LNCaP clone FGC (cell line): ENCODE measurements at regions not wholly inside any gene's neighbourhood (a gene's known extent, or its start where the extent isn't known, plus 50 kb on each side); places are given as distances from the start of the nearest gene placed in this dataset.

ENCODE experiments used
- DNase-seq: peaks from one replicate; pipeline ENCODE4 v3.0.0-alpha.2; 2011; ENCODE audit warnings: low read depth
- H3K4me3 ChIP-seq: 2 replicates; pipeline ENCODE4 v1.5.1; 2011; ENCODE audit warnings: mild to moderate bottlenecking, low read depth, low read length, control low read depth
- TF ChIP-seq, protein P1 (sequence below): IDR thresholded peaks from 2 replicates; pipeline ENCODE4 v1.5.1; 2012; ENCODE audit warnings: mild to moderate bottlenecking; ENCODE audit not compliant: control insufficient read depth, insufficient read depth; ENCODE audit errors: extremely low read depth

DNA sequence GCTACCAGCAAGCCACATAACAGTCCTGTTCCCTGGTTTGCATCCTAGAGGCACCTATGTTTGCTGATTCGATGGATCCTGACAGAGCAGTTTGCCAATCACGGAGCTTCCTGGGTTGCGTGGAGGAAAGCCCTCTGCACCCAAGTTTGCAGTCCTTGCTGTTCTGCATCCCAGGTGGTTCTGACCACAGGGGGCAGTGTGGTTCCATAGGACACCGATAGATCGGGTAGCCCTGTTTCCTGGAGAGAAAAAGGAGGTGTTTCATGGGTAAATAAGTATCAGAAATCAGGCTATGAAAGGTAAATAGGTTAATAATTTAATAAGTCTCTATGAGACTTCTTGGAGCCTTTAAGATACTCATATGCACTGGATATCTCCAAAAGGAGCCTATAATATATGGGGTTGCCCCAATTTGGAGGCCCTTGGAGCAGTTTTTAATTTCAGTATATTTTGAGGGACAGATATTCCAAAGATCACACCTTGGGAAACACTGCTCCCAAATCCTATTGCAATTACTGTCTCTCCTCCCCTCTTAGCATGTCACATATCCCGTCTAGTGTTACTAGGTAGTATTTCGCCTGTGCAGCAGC lies 194.6 kb upstream of the TPM1 start:
- TF ChIP-seq, protein P1, sequence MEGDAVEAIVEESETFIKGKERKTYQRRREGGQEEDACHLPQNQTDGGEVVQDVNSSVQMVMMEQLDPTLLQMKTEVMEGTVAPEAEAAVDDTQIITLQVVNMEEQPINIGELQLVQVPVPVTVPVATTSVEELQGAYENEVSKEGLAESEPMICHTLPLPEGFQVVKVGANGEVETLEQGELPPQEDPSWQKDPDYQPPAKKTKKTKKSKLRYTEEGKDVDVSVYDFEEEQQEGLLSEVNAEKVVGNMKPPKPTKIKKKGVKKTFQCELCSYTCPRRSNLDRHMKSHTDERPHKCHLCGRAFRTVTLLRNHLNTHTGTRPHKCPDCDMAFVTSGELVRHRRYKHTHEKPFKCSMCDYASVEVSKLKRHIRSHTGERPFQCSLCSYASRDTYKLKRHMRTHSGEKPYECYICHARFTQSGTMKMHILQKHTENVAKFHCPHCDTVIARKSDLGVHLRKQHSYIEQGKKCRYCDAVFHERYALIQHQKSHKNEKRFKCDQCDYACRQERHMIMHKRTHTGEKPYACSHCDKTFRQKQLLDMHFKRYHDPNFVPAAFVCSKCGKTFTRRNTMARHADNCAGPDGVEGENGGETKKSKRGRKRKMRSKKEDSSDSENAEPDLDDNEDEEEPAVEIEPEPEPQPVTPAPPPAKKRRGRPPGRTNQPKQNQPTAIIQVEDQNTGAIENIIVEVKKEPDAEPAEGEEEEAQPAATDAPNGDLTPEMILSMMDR: peak; percentile 44
- no peak overlapping the region for H3K4me3 ChIP-seq
- DNase-seq: no peak

DNA sequence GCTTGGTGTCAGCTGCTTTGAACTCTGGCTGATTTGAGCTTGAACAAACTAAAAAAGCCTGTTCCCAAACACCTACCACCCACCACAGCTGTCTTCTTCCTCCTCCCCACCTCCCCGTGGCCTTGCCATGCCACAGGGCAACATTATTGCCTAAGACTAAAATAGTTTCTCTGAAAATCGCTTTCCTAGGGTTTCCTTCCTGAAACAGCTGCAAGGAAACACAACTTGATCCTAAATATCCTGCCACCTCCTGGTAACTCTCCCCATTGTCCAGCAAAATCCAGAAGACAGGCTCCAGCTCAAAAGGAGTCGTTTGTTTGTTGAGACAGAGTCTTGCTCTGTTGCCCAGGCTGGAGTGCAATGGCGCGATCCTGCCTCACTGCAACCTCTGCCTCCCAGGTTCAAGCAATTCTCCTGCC lies 193.9 kb upstream of the TPM1 start:
- TF ChIP-seq, protein P1: no peak
- DNase-seq: no peak
- no peak overlapping the region for H3K4me3 ChIP-seq

DNA sequence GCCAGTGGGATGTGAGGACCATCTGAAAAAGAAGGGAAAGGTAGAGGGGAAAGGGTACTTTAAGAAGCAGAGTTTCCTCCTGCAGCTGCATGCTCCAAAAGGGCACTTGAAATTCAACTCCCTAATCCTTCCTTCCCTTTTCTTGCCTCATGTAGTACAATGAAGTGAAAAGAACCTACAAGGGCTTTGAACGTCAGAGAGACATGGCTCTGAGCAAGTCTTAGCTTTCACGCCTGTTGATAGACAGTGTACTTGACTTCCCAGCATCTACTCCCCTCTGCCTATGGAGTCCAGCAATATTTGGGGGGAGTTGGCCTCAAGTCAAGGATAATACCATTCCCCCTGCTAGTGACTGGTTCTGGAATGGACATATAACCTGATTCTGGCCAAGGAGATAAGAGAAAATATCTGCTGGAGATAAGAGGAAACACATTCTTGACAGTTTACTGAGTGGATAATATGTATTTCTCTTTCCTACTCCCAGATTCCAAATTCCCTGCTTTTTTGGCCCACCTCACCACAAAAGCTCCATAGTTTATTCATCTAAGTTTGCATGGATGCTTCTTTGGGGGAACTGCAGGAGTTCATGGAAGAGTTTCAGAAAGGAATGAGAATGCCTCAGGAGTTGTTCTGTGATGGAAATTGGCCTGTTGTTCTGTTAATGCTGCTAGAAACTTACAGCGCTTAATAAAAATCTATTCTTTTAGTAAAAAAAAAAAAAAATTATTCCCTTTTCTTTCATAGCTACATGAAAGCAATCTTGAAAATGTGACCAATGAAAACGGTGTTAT lies 193.0 kb upstream of the TPM1 start:
- TF ChIP-seq, protein P1: no peak

DNA sequence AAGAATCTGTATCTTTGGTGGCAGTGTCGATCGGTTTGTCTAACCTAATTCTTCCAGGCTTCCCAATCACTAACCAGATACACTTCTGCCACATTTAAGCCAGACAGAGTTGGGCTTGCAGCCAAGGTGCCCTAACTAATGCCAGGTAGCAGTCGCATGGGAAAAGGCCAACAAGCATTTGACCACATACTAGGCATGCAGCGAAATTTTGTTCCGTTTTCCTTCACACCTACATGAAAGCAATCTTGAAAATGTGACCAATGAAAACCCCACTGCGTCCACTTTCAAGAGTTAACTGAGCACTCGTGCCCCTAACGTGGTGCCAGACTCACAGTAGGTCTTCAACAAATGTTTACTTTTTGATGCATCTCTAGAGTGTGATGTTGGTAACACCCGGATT lies 192.2 kb upstream of the TPM1 start:
- DNase-seq: no peak
- TF ChIP-seq, protein P1: no peak

More for the DNA sequence above, 193.0 kb upstream of the TPM1 start:
- no peak for DNase-seq
- no peak overlapping the region for H3K4me3 ChIP-seq

DNA sequence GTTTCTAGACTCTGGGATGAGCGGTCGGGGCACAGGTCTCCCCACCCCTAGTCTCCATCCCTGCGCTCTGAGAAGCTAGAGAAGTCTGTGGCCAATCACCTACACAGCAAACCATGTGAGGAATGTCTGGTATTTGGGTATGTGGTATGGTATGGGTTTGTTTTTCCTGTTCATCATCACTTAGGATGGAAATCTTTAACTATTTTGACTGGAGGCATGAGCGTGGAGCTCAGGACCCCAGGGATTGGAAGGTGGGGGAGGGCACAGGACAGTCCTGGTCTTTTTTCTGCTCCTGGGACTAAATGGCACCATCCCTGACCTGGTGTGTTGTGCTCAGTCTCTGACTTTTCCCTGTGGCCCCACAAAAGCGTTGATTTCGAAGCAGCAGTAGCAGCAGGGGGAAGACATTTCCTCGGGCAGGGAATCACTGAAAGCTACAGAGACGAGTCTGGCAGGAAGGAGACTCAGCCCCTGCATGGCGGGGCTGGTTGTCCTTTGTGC lies 191.7 kb upstream of the TPM1 start:
- no peak overlapping the region for H3K4me3 ChIP-seq
- DNase-seq: no peak
- TF ChIP-seq, protein P1: no peak

More for the DNA sequence above, 192.2 kb upstream of the TPM1 start:
- H3K4me3 ChIP-seq: no peak overlapping the region

DNA sequence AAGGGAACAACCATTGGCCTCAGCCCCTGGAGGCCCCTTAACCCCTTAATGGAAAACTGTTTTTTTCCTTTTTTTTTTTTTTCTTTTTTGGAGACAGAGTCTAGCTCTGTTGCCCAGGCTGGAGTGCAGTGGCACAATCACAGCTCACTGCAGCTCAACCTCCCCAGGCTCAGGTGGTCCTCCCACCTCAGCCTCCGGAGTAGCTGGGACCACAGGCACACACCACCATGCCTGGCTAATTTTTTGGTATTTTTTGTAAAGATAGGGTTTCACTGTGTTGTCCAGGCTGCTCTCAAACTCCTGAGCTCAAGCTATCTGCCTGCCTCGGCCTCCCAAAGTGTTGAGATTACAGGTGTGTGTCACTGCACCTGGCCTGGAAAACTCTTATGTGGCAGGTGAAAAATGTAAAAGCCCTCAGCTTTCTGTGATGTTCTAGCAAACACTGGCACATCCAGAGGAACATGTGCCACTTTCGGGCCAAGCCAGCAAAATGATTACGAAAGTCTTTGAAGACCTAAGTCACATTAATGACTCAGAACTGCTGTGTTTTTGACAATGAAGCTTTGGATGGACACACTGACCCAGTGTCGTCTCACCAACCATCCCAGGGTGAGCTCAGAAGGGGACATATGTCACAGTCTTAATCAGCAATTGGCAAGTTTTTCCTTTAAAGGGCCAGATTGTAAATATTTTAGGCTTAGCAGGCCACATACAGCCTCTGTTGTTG lies 189.3 kb upstream of the TPM1 start:
- TF ChIP-seq, protein P1: no peak
- H3K4me3 ChIP-seq: no peak overlapping the region
- DNase-seq: no peak
